ENCODE measurements at regions not wholly inside any gene's neighbourhood (a gene's known extent, or its start where the extent isn't known, plus 50 kb on each side); places are given as distances from the start of the nearest gene placed in this dataset.

DNA sequence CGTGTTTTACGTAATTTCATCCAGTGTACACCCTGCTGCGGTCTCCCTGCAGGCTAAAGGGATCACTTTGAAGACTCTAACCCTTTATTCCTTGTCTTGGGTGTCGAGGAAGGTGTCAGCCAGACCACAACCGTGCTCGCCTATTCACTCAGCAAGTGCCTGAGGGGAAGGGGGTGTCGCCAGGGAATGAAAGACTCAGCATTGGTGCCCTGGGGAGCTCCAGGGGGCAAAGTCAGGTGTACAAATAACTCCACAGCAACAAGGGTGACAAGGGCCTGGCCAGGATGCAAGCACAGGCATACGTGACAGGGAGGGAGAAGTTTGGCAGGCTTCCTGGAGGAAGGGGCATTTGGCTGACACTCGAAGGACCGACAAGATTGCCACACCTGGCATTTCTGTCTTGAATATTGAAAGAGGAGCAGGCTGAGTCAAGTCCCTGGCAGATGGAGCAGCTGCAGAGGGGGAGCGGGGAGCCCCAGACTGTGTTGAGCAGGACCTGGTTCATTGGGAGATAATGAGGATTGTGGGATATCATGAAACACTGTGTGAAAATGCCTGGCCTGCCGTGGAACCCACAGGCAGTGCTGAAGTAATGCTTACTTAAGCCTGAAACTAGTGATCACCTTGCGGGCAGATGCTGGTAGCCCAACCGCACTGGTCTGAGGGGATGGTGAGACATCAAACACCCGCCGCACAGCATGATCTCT is 93.9 kb downstream of the RHOB start:
- TF ChIP-seq POLR2AphosphoS5 (IDR thresholded peaks at IDR 0.05; ENCODE audit: insufficient read depth in 1 of 2, low read depth in 1 of 2) (no peak), POLR2A (IDR thresholded peaks at IDR 0.05) (no peak)

All from vagina (tissue), 2 donors.